CD4-positive, CD25-positive, alpha-beta regulatory T cell (primary cell): ENCODE measurements at regions not wholly inside any gene's neighbourhood (a gene's known extent, or its start where the extent isn't known, plus 50 kb on each side); places are given as distances from the start of the nearest gene placed in this dataset.

Experiments
- ATAC-seq, 2 donors: fragments of 150-1000 bp; cut with Tn5 transposase; one replicate each; pipeline ENCODE4 v1.10.0; 2021; ENCODE audit warnings: low read depth in 2 of 2, moderate number of reproducible peaks in 2 of 2, moderate library complexity in 1 of 2
- DNase-seq, 3 donors: peaks; one replicate each; pipeline versions ENCODE4 v3.0.0 to v3.0.0-alpha.2; 2012 to 2022; ENCODE audit warnings: mixed read lengths in 1 of 3
- H3K27ac ChIP-seq: one replicate; pipeline ENCODE4 v1.7.0; 2013; ENCODE audit warnings: mild to moderate bottlenecking, low read length; ENCODE audit not compliant: insufficient read depth, poor library complexity, severe bottlenecking
- H3K27me3 ChIP-seq: one replicate; pipeline ENCODE4 v1.7.0; 2013; ENCODE audit warnings: low read length; ENCODE audit not compliant: control insufficient read depth, insufficient read depth
- H3K36me3 ChIP-seq: one replicate; pipeline ENCODE4 v1.7.0; 2013; ENCODE audit warnings: mild to moderate bottlenecking, low read length, moderate library complexity; ENCODE audit not compliant: control insufficient read depth, insufficient read depth
- H3K4me1 ChIP-seq: 2 replicates; pipeline ENCODE4 v1.7.0; 2013; ENCODE audit warnings: mild to moderate bottlenecking, low read length; ENCODE audit not compliant: insufficient read depth, control insufficient read depth, poor library complexity, severe bottlenecking
- H3K4me3 ChIP-seq: one replicate; pipeline ENCODE4 v1.7.0; 2013; ENCODE audit warnings: low read depth, mild to moderate bottlenecking, low read length, moderate library complexity
- H3K9me3 ChIP-seq, 2 experiments: 1 replicate in 1 of 2; 2 replicates in 1 of 2; pipeline ENCODE4 v1.7.0; 2013; ENCODE audit warnings: low read length in 2 of 2, mild to moderate bottlenecking in 1 of 2, moderate library complexity in 1 of 2; ENCODE audit not compliant: control insufficient read depth in 2 of 2
- H3K27ac Mint-ChIP-seq, 3 donors: one replicate each; pipeline ENCODE4 v1.8.0; 2020 to 2022; ENCODE audit warnings: mild to moderate bottlenecking in 3 of 3, mixed read lengths in 3 of 3, moderate library complexity in 2 of 3
- H3K27me3 Mint-ChIP-seq: one replicate; pipeline ENCODE4 v1.8.0; 2022; ENCODE audit warnings: mild to moderate bottlenecking, mixed read lengths
- H3K36me3 Mint-ChIP-seq: one replicate; pipeline ENCODE4 v1.8.0; 2020; ENCODE audit warnings: mixed read lengths
- H3K4me1 Mint-ChIP-seq, 4 donors: one replicate each; pipeline ENCODE4 v1.8.0; 2020 to 2022; ENCODE audit warnings: mixed read lengths in 4 of 4, mild to moderate bottlenecking in 1 of 4
- H3K4me3 Mint-ChIP-seq, 4 donors: one replicate each; pipeline ENCODE4 v1.8.0; 2020 to 2022; ENCODE audit warnings: mild to moderate bottlenecking in 4 of 4, mixed read lengths in 4 of 4, moderate library complexity in 3 of 4
- H3K9me3 Mint-ChIP-seq, 7 donors: one replicate each; pipeline ENCODE4 v1.8.0; 2020 to 2022; ENCODE audit warnings: mixed read lengths in 7 of 7, mild to moderate bottlenecking in 3 of 7, moderate library complexity in 2 of 7

DNA sequence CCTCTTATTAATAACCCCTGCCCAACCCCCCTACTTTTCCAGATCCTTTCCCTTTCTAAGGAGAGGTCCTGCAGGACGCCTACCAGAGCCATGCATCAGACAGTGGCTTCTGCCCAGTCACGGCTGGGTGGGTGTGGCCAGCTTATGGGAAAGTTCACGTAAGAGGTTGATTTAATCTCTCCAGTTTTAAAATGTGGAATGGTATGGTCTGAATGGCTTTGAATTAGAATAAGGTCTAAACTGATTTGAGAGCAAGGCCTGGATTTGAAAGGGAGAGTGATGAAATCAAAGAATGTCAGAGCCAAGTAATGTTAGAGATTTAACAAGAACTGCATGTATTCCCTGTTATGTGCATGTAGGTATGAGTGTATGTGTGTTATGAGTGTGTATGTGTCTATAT lies 275.7 kb downstream of the PAX1 start:
- H3K9me3 Mint-ChIP-seq = peaks cover 1 to 25% (median 15%) of the 10 kb centered on the region in 7 donors
- ATAC-seq (no peak), DNase-seq (no peak)
- no peaks in the 10 kb centered on the region for H3K27me3 ChIP-seq
- no peak overlapping the region for H3K27ac Mint-ChIP-seq
- H3K36me3 Mint-ChIP-seq = no peaks in the 10 kb centered on the region
- no peak overlapping the region for H3K4me3 ChIP-seq
- no peak overlapping the region for H3K27ac ChIP-seq
- no peak overlapping the region for H3K4me3 Mint-ChIP-seq
- no peaks in the 10 kb centered on the region for H3K4me1 Mint-ChIP-seq
- H3K4me1 ChIP-seq = no peaks in the 10 kb centered on the region
- H3K27me3 Mint-ChIP-seq = no peaks in the 10 kb centered on the region
- H3K9me3 ChIP-seq = no peaks in the 10 kb centered on the region
- H3K36me3 ChIP-seq = no peaks in the 10 kb centered on the region

DNA sequence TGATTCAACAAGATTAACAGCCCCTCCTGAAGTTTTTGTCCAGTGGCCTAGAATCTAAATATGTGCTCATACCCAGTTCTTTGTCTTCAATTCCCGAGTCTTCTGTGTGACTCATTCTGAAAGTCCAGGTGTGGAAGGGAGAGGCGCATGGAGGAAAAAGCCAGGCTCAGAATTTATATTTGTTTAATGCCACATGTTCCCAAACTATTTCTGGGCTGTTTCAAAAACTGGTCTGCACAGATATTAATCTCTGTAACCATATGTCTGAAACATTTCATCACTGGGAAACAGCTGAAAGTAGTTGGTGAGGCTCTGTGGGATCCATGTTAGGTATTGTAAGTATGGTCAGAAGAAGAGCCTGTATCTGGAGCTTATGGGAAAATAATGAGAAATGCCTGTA lies 266.0 kb downstream of the PAX1 start:
- Mint-ChIP-seq H3K9me3 (peaks cover under 1 to 25% (median 4%) of the 10 kb centered on the region in 7 donors), H3K36me3 (no peaks in the 10 kb centered on the region), H3K4me3 (no peak overlapping the region), H3K4me1 (no peaks in the 10 kb centered on the region), H3K27me3 (no peaks in the 10 kb centered on the region), H3K27ac (no peak overlapping the region)
- no peak for ATAC-seq
- no peak overlapping the region for H3K4me3 ChIP-seq
- H3K9me3 ChIP-seq = no peaks in the 10 kb centered on the region
- no peaks in the 10 kb centered on the region for H3K27me3 ChIP-seq
- no peak for DNase-seq
- no peaks in the 10 kb centered on the region for H3K36me3 ChIP-seq
- H3K27ac ChIP-seq = no peak overlapping the region
- H3K4me1 ChIP-seq = no peaks in the 10 kb centered on the region

GRCh38 chr20:21968486-21968885 lies 263.0 kb downstream of the PAX1 start:
- peaks cover 0 to 9% (median 0%) of the 10 kb centered on the region in 7 donors for H3K9me3 Mint-ChIP-seq
- H3K27ac Mint-ChIP-seq = no peak overlapping the region
- H3K27me3 Mint-ChIP-seq = no peaks in the 10 kb centered on the region
- H3K36me3 ChIP-seq = no peaks in the 10 kb centered on the region
- H3K4me3 ChIP-seq = no peak overlapping the region
- H3K9me3 ChIP-seq = no peaks in the 10 kb centered on the region
- no peaks in the 10 kb centered on the region for H3K4me1 ChIP-seq
- DNase-seq (no peak), ATAC-seq (no peak)
- no peaks in the 10 kb centered on the region for H3K27me3 ChIP-seq
- H3K27ac ChIP-seq = no peak overlapping the region
- H3K4me3 Mint-ChIP-seq = no peak overlapping the region
- H3K4me1 Mint-ChIP-seq = no peaks in the 10 kb centered on the region
- no peaks in the 10 kb centered on the region for H3K36me3 Mint-ChIP-seq

DNA sequence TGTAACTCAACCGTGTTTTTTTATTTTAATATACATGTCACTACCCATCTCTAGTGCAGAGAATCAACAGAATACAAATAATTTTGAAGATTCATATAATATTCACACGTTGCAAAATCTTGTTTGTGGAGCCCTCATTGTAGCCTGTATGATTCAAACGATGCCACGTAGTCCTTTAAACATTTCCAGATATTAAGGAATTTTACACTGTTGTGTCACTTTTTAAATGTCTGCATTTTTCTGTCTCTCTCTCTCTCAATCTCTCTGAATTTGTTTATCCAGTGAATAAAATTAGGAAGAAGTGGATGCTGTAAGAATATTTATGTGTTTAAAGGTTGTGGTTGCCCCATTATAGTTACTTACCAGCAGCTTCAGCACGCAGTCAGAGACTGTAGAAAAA lies 262.0 kb downstream of the PAX1 start:
- H3K27me3 Mint-ChIP-seq = no peaks in the 10 kb centered on the region
- no peak overlapping the region for H3K4me3 ChIP-seq
- no peaks in the 10 kb centered on the region for H3K27me3 ChIP-seq
- H3K36me3 ChIP-seq = no peaks in the 10 kb centered on the region
- no peaks in the 10 kb centered on the region for H3K9me3 ChIP-seq
- no peaks in the 10 kb centered on the region for H3K4me1 ChIP-seq
- H3K27ac ChIP-seq = no peak overlapping the region
- ATAC-seq (no peak), DNase-seq (no peak)
- no peaks in the 10 kb centered on the region for H3K4me1 Mint-ChIP-seq
- H3K27ac Mint-ChIP-seq = no peak overlapping the region
- H3K4me3 Mint-ChIP-seq = no peak overlapping the region
- H3K9me3 Mint-ChIP-seq = peaks cover 0 to 9% (median 0%) of the 10 kb centered on the region in 7 donors
- no peaks in the 10 kb centered on the region for H3K36me3 Mint-ChIP-seq

DNA sequence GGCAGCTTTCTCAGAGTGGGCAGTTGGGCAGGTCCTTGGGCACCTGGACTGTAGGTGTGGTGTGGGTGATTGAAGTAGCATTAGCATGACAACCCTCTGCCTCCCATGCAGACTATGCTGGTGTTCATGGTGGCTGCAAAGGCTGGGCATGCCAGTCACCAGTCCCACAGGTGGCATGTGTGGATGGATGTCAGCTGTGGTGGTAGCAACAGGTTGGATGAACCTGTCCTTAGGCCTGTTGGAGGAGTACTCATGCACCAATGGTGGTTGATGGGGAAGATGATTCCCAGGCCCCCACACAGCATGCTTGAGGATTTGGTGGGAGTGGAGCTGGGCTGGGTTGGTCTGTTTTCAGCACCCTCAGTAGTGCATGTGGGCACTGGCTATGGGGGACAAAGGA lies 251.1 kb downstream of the PAX1 start:
- Mint-ChIP-seq H3K27me3 (peaks cover 1% of the 10 kb centered on the region), H3K9me3 (peaks cover 0 to 6% (median 3%) of the 10 kb centered on the region in 7 donors), H3K4me3 (no peak overlapping the region), H3K4me1 (no peaks in the 10 kb centered on the region), H3K27ac (no peak overlapping the region), H3K36me3 (no peaks in the 10 kb centered on the region)
- H3K9me3 ChIP-seq = no peaks in the 10 kb centered on the region
- no peak overlapping the region for H3K27ac ChIP-seq
- H3K4me1 ChIP-seq = no peaks in the 10 kb centered on the region
- H3K27me3 ChIP-seq = no peaks in the 10 kb centered on the region
- H3K4me3 ChIP-seq = no peak overlapping the region
- DNase-seq (no peak), ATAC-seq (no peak)
- no peaks in the 10 kb centered on the region for H3K36me3 ChIP-seq

DNA sequence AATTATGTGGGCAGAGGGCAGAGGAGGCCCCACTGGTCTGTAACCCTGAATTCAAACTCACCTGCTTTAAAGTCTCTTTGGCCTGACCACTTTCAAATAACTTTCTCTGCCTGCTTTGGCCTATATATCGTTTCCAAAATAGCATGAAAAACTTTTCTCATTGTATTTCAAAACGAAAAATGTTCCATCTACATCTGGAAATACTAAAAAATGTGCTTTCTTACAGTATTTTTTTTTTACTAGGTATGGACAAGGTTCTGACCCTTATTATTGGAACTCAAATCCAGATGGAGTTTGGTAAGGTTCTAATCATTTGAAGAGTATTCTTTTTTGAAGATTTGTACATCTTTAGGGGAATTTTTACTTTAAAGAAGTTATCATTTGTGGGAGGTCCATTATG lies 241.9 kb downstream of the PAX1 start:
- Histone ChIP-seq H3K36me3 (no peaks in the 10 kb centered on the region), H3K4me3 (no peak overlapping the region), H3K27ac (no peak overlapping the region), H3K4me1 (no peaks in the 10 kb centered on the region), H3K9me3 (no peaks in the 10 kb centered on the region), H3K27me3 (no peaks in the 10 kb centered on the region)
- Mint-ChIP-seq H3K4me1 (no peaks in the 10 kb centered on the region), H3K9me3 (peaks cover 0 to 20% (median 3%) of the 10 kb centered on the region in 7 donors), H3K4me3 (no peak overlapping the region), H3K27me3 (peaks cover 5% of the 10 kb centered on the region), H3K27ac (no peak overlapping the region), H3K36me3 (no peaks in the 10 kb centered on the region)
- DNase-seq = no peak
- no peak for ATAC-seq

DNA sequence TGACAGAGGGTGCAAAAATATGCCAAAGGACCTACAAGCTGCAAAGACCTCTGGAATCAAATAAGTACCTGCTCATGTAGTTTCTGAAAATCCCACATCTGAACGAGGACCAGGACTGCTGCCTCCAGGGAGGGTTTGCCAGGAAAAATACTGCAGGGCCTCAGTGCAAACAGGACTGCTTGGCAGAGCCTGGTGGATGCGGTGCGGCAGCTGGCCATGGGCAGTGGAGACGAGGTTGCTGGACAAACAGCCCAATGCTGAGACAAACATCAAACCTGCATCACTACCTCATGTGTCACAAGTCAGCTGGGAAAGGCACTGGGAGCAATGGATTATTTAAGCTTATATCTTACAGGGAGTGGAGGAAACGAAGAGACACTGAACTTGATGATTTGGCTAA lies 238.8 kb downstream of the PAX1 start:
- no peaks in the 10 kb centered on the region for H3K4me1 Mint-ChIP-seq
- ATAC-seq (no peak), DNase-seq (no peak)
- Histone ChIP-seq H3K27ac (no peak overlapping the region), H3K27me3 (no peaks in the 10 kb centered on the region), H3K4me1 (no peaks in the 10 kb centered on the region), H3K4me3 (no peak overlapping the region), H3K36me3 (no peaks in the 10 kb centered on the region), H3K9me3 (no peaks in the 10 kb centered on the region)
- no peak overlapping the region for H3K4me3 Mint-ChIP-seq
- peaks cover 0 to 19% (median 3%) of the 10 kb centered on the region in 7 donors for H3K9me3 Mint-ChIP-seq
- H3K36me3 Mint-ChIP-seq = no peaks in the 10 kb centered on the region
- H3K27me3 Mint-ChIP-seq = no peaks in the 10 kb centered on the region
- no peak overlapping the region for H3K27ac Mint-ChIP-seq

DNA sequence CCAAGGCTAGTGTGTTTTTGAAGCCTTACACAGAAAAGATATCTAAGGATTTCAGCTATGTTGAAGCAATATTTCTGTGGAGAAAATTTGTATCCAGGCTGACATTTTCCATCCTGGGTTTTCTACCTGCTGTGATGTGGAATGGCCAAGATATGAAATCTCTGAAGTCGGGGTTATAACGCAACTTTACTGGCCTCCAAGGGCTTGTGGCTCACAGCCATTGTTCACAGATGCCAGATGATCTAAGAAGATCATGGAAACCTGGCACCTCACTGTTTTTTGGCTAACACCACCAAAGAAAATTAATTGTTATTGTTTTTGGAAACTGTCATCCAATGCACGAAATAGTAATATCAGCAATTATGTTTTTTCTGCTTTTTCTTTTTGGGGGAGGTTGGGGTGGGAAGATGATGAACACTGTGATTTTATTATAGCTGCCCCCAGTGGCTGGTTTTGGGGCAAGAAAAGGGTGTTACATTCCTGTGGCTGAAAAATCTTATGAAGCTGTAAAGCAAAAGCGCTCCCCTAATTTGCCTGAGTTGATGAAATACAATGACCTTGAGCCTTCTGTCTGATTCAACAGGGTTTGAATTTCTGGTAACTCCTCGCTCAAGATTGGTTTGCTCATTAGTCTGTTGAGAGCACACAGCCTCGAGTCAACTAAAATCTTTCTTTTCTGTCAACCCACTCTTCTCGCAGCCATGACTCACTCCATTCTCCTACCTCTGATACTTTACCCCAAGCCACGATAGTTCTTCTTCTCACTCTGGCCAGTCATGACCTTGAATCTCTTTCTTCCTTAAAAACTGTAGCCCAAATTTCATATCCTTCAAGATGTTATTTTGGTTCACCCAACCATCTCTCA lies 236.7 kb downstream of the PAX1 start:
- H3K27me3 Mint-ChIP-seq = no peaks in the 10 kb centered on the region
- DNase-seq (no peak), ATAC-seq (no peak)
- no peaks in the 10 kb centered on the region for H3K36me3 ChIP-seq
- peaks cover 0 to 16% (median 3%) of the 10 kb centered on the region in 7 donors for H3K9me3 Mint-ChIP-seq
- H3K4me1 Mint-ChIP-seq = no peaks in the 10 kb centered on the region
- no peaks in the 10 kb centered on the region for H3K4me1 ChIP-seq
- no peak overlapping the region for H3K4me3 ChIP-seq
- no peak overlapping the region for H3K27ac ChIP-seq
- no peaks in the 10 kb centered on the region for H3K36me3 Mint-ChIP-seq
- no peaks in the 10 kb centered on the region for H3K9me3 ChIP-seq
- H3K4me3 Mint-ChIP-seq = no peak overlapping the region
- no peak overlapping the region for H3K27ac Mint-ChIP-seq
- no peaks in the 10 kb centered on the region for H3K27me3 ChIP-seq
